Activated CD8-positive, alpha-beta memory T cell treated with anti-CD3 and anti-CD28 coated beads, Interleukin-2, amount 50 U/mL, for 4 hours (primary cell): ENCODE measurements at regions not wholly inside any gene's neighbourhood (a gene's known extent, or its start where the extent isn't known, plus 50 kb on each side); places are given as distances from the start of the nearest gene placed in this dataset.

Experiments
- DNase-seq: peaks from one replicate; pipeline ENCODE4 v3.0.0-alpha.2; 2020

GRCh38 chr1:163758977-163759670 lies 437.4 kb downstream of the NUF2 start:
- no peak for DNase-seq

GRCh38 chr1:163761898-163762297 lies 440.1 kb downstream of the NUF2 start:
- no peak for DNase-seq

GRCh38 chr1:163766257-163766918 lies 444.6 kb downstream of the NUF2 start:
- no peak for DNase-seq

GRCh38 chr1:163768576-163768975 lies 446.8 kb downstream of the NUF2 start:
- no peak for DNase-seq

GRCh38 chr1:163770265-163770664 lies 448.5 kb downstream of the NUF2 start:
- DNase-seq, result no peak

- no peak for DNase-seq
These were observed 449.9 kb downstream of the NUF2 start for GRCh38 chr1:163771637-163772036.

GRCh38 chr1:163772246-163772645 lies 450.5 kb downstream of the NUF2 start:
- no peak for DNase-seq

- DNase-seq, result no peak
These were observed 451.6 kb downstream of the NUF2 start for GRCh38 chr1:163773396-163773795.

- no peak for DNase-seq
These were observed 452.7 kb downstream of the NUF2 start for GRCh38 chr1:163774401-163774945.

- no peak for DNase-seq
These were observed 453.3 kb downstream of the NUF2 start for GRCh38 chr1:163774978-163775620.

GRCh38 chr1:163777205-163777604 lies 455.5 kb downstream of the NUF2 start:
- no peak for DNase-seq

- no peak for DNase-seq
These were observed 459.4 kb downstream of the NUF2 start for GRCh38 chr1:163781146-163781545.

- no peak for DNase-seq
These were observed 464.2 kb downstream of the NUF2 start for GRCh38 chr1:163785868-163786405.

- no peak for DNase-seq
These were observed 468.2 kb downstream of the NUF2 start for GRCh38 chr1:163789911-163790310.

GRCh38 chr1:163794551-163794950 lies 472.8 kb downstream of the NUF2 start:
- no peak for DNase-seq

- DNase-seq, result no peak
These were observed 474.7 kb downstream of the NUF2 start for GRCh38 chr1:163796394-163796821.

- no peak for DNase-seq
These were observed 476.1 kb downstream of the NUF2 start for GRCh38 chr1:163797816-163798215.

GRCh38 chr1:163799190-163799805 lies 477.5 kb downstream of the NUF2 start:
- DNase-seq, result no peak

GRCh38 chr1:163807331-163808049 lies 485.7 kb downstream of the NUF2 start:
- no peak for DNase-seq

GRCh38 chr1:163813251-163813650 lies 491.5 kb downstream of the NUF2 start:
- DNase-seq, result no peak

GRCh38 chr1:163820226-163820625 lies 498.5 kb downstream of the NUF2 start:
- DNase-seq, result no peak

GRCh38 chr1:163820766-163821165 lies 499.0 kb downstream of the NUF2 start:
- DNase-seq, result no peak
